GM23338 (cell line): ENCODE measurements at regions not wholly inside any gene's neighbourhood (a gene's known extent, or its start where the extent isn't known, plus 50 kb on each side); places are given as distances from the start of the nearest gene placed in this dataset.

Experiments
- ATAC-seq: fragments of 200-7000 bp; cut with Tn5 transposase; 3 replicates; pipeline ENCODE4 v1.9.1; 2020
- DNase-seq: peaks from one replicate; pipeline ENCODE4 v3.0.0-alpha.2; 2015; ENCODE audit warnings: low spot score
- H2AFZ ChIP-seq: fragments of 200-600 bp; sonication (generic); 2 replicates; pipeline ENCODE4 v1.8.0; 2016; ENCODE audit warnings: antibody characterized with exemption, mild to moderate bottlenecking, moderate library complexity
- H3F3A ChIP-seq: fragments of 200-600 bp; sonication (generic); replicated peaks from 2 replicates; pipeline ENCODE4 v1.8.0; 2017; ENCODE audit warnings: antibody characterized with exemption, mixed run types, low read depth
- H3K27ac ChIP-seq: fragments of 200-600 bp; sonication (generic); 2 replicates; pipeline ENCODE4 v1.6.1; 2016; ENCODE audit warnings: low read depth
- H3K27me3 ChIP-seq: fragments of 200-600 bp; sonication (generic); 2 replicates; pipeline ENCODE4 v1.8.0; 2016; ENCODE audit warnings: mild to moderate bottlenecking, mixed run types, moderate library complexity; ENCODE audit not compliant: insufficient read depth
- H3K36me3 ChIP-seq: fragments of 200-600 bp; sonication (generic); 2 replicates; pipeline ENCODE4 v1.8.0; 2016; ENCODE audit warnings: mild to moderate bottlenecking; ENCODE audit not compliant: insufficient read depth
- H3K4me1 ChIP-seq: fragments of 200-600 bp; sonication (generic); 2 replicates; pipeline ENCODE4 v1.8.0; 2016; ENCODE audit warnings: mild to moderate bottlenecking, moderate library complexity; ENCODE audit not compliant: insufficient read depth
- H3K4me2 ChIP-seq: fragments of 200-600 bp; sonication (generic); 2 replicates; pipeline ENCODE4 v1.7.1; 2017; ENCODE audit warnings: mixed run types
- H3K4me3 ChIP-seq: fragments of 200-600 bp; sonication (generic); 2 replicates; pipeline ENCODE4 v1.6.1; 2016; ENCODE audit warnings: mixed run types
- H3K79me2 ChIP-seq: fragments of 200-600 bp; sonication (generic); replicated peaks from 2 replicates; pipeline ENCODE4 v1.8.0; 2017; ENCODE audit warnings: mild to moderate bottlenecking; ENCODE audit not compliant: insufficient read depth
- H3K9me2 ChIP-seq: fragments of 200-600 bp; sonication (generic); 2 replicates; pipeline ENCODE4 v1.8.0; 2017; ENCODE audit not compliant: insufficient read depth
- H4K20me1 ChIP-seq: fragments of 200-600 bp; sonication (generic); replicated peaks from 2 replicates; pipeline ENCODE4 v1.8.0; 2017; ENCODE audit warnings: mild to moderate bottlenecking; ENCODE audit not compliant: insufficient read depth
- H3K27ac Mint-ChIP-seq: 2 replicates; pipeline ENCODE4 v1.8.0; 2020; ENCODE audit warnings: inconsistent platforms, mild to moderate bottlenecking, moderate library complexity, mixed read lengths
- H3K27me3 Mint-ChIP-seq: 3 replicates; pipeline ENCODE4 v1.8.0; 2022; ENCODE audit warnings: low read depth, mild to moderate bottlenecking, moderate library complexity, mixed read lengths, inconsistent platforms; ENCODE audit not compliant: insufficient read depth, poor library complexity
- H3K36me3 Mint-ChIP-seq: 3 replicates; pipeline ENCODE4 v1.8.0; 2021; ENCODE audit warnings: low read depth, mild to moderate bottlenecking, inconsistent platforms, moderate library complexity, mixed read lengths
- H3K4me1 Mint-ChIP-seq: 3 replicates; pipeline ENCODE4 v1.8.0; 2020; ENCODE audit warnings: mild to moderate bottlenecking, inconsistent platforms, mixed read lengths
- H3K4me3 Mint-ChIP-seq: 3 replicates; pipeline ENCODE4 v1.8.0; 2021; ENCODE audit warnings: moderate library complexity, mild to moderate bottlenecking, inconsistent platforms, mixed read lengths
- H3K9me3 Mint-ChIP-seq: 3 replicates; pipeline ENCODE4 v1.8.0; 2020; ENCODE audit warnings: moderate library complexity, mild to moderate bottlenecking, inconsistent platforms, mixed read lengths
- CREB1 ChIP-seq: fragments of 250-450 bp; sonication (Bioruptor Pico); IDR thresholded peaks from 2 replicates; pipeline ENCODE4 v1.5.0; 2020; ENCODE audit warnings: low read depth, mild to moderate bottlenecking, moderate library complexity
- CTCF ChIP-seq, 2 experiments: fragments of 200-600 bp in 1 of 2; sonication (generic) in 1 of 2; conservative IDR thresholded peaks; 2 replicates each; pipeline versions ENCODE4 v1.5.1 to v1.6.1; 2016 to 2017; ENCODE audit warnings: antibody characterized with exemption in 2 of 2, low read depth in 2 of 2, mild to moderate bottlenecking in 2 of 2, moderate library complexity in 1 of 2
- ETS1 ChIP-seq: IDR thresholded peaks from 2 replicates; pipeline ENCODE4 v1.6.1; 2016; ENCODE audit warnings: antibody characterized with exemption
- EZH2 ChIP-seq: fragments of 200-600 bp; sonication (generic); IDR thresholded peaks from one replicate; pipeline ENCODE4 v1.8.0; 2017; ENCODE audit warnings: antibody characterized with exemption, mild to moderate bottlenecking, low read depth; ENCODE audit not compliant: unreplicated experiment
- EZH2phosphoT487 ChIP-seq: fragments of 200-600 bp; sonication (generic); IDR thresholded peaks from one replicate; pipeline ENCODE4 v1.8.1; 2018; ENCODE audit warnings: antibody characterized with exemption; ENCODE audit not compliant: unreplicated experiment
- JUNB ChIP-seq: IDR thresholded peaks from one replicate; pipeline ENCODE4 v1.6.1; 2016; ENCODE audit warnings: antibody characterized with exemption; ENCODE audit not compliant: unreplicated experiment
- NANOG ChIP-seq: IDR thresholded peaks from 2 replicates; pipeline ENCODE4 v1.6.1; 2016; ENCODE audit warnings: antibody characterized with exemption, borderline replicate concordance
- POLR2AphosphoS5 ChIP-seq: IDR thresholded peaks from 2 replicates; pipeline ENCODE4 v1.6.1; 2016; ENCODE audit warnings: antibody characterized with exemption, low read depth
- REST ChIP-seq: IDR thresholded peaks from one replicate; pipeline ENCODE4 v1.6.1; 2018; ENCODE audit warnings: antibody characterized with exemption; ENCODE audit not compliant: unreplicated experiment
- STAT1 ChIP-seq: IDR thresholded peaks from one replicate; pipeline ENCODE4 v1.6.1; 2016; ENCODE audit warnings: antibody characterized with exemption; ENCODE audit not compliant: unreplicated experiment
- ZNF114 ChIP-seq: fragments of 250-450 bp; sonication (Bioruptor Pico); IDR thresholded peaks from 2 replicates; pipeline ENCODE4 v1.5.0; 2020; ENCODE audit warnings: mild to moderate bottlenecking, moderate library complexity
- ZNF331 ChIP-seq: fragments of 250-450 bp; sonication (Bioruptor Pico); IDR thresholded peaks from 2 replicates; pipeline ENCODE4 v1.5.0; 2020; ENCODE audit warnings: low read depth, mild to moderate bottlenecking, moderate library complexity
- ZNF462 ChIP-seq: fragments of 250-450 bp; sonication (Bioruptor Pico); IDR thresholded peaks from 2 replicates; pipeline ENCODE4 v1.5.0; 2020; ENCODE audit warnings: mild to moderate bottlenecking, moderate library complexity

- TF ChIP-seq EZH2 (no peak), STAT1 (no peak), NANOG (no peak), EZH2phosphoT487 (no peak), JUNB (no peak), CTCF (conservative IDR thresholded peaks at IDR 0.05; ENCODE audit: low read depth in 2 of 2) (no peak), POLR2AphosphoS5 (no peak)
These were observed 84.5 kb upstream of the LCLAT1 start (continued) for GRCh38 chr2:30362468-30363081.

GRCh38 chr2:30363406-30363805 lies 83.6 kb upstream of the LCLAT1 start:
- H3K36me3 Mint-ChIP-seq: no peaks in the 10 kb centered on the region
- no peaks in the 10 kb centered on the region for H3K79me2 ChIP-seq
- no peak overlapping the region for H3K4me3 ChIP-seq
- ATAC-seq (no peak), DNase-seq (no peak)
- H3K4me1 Mint-ChIP-seq: peaks cover 7% of the 10 kb centered on the region
- no peaks in the 10 kb centered on the region for H3K9me3 Mint-ChIP-seq
- H3K4me1 ChIP-seq: peaks cover 5% of the 10 kb centered on the region; the same call in 1 of the 2 replicates
- no peak overlapping the region for H3K4me2 ChIP-seq
- H3K4me3 Mint-ChIP-seq: no peak overlapping the region
- no peaks in the 10 kb centered on the region for H3K27me3 Mint-ChIP-seq
- H2AFZ ChIP-seq: no peak overlapping the region
- H3K27ac Mint-ChIP-seq: no peak overlapping the region
- H4K20me1 ChIP-seq: no peaks in the 10 kb centered on the region
- no peaks in the 10 kb centered on the region for H3K9me2 ChIP-seq
- no peaks in the 10 kb centered on the region for H3K27me3 ChIP-seq
- H3K27ac ChIP-seq: no peak overlapping the region
- no peaks in the 10 kb centered on the region for H3F3A ChIP-seq
- H3K36me3 ChIP-seq: no peaks in the 10 kb centered on the region
- TF ChIP-seq REST (no peak), POLR2AphosphoS5 (no peak), NANOG (no peak), ETS1 (no peak), ZNF331 (no peak), ZNF114 (CRISPR knock-in tag) (no peak), ZNF462 (CRISPR knock-in tag) (no peak), EZH2phosphoT487 (no peak), STAT1 (no peak), CREB1 (CRISPR knock-in tag) (no peak)
